ENCODE measurements at regions not wholly inside any gene's neighbourhood (a gene's known extent, or its start where the extent isn't known, plus 50 kb on each side); places are given as distances from the start of the nearest gene placed in this dataset.

DNA sequence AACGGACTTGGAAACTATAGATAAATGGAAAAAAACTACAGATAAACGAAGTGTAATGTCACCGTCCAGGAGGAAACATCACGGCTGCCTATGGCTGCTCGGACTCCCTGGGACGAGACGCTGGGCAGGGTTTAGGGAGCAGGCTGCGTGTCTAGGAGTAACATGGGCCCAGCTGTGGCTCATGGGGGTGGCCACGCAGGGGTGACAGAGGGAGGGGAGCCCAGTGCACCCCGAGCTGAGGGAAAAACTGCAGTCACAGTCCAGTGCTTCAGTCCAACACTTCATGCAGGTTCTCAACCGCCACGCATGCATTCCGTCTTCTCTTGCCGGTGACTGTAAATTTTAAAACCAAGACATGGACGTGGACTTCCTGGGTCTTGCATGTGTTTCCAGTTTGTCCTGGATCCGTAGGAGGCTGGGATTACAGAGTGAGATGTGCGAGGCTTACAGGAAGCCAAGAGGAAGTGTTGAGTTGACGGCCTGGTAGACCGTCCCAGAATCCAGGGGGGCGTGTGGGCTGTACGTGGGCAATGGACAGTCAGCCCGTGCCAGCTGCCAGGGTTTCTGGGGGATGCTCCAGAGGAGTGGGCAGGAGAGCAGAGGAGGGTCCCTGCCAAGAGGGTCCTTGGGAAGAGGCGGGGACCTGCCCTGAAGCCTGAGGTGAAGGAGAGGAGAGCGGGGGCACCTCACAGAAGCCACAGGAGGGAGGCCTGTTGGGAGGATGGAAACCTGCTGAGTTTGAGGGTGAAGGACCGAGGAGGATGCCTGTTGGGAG is 691.4 kb downstream of the BRD1 start:
- Mint-ChIP-seq H3K4me3 (no peak overlapping the region), H3K27ac (no peak overlapping the region), H3K9me3 (no peaks in the 10 kb centered on the region), H3K4me1 (no peaks in the 10 kb centered on the region), H3K27me3 (peaks cover 71% of the 10 kb centered on the region)
- no peak for ATAC-seq
- no peak for DNase-seq

DNA sequence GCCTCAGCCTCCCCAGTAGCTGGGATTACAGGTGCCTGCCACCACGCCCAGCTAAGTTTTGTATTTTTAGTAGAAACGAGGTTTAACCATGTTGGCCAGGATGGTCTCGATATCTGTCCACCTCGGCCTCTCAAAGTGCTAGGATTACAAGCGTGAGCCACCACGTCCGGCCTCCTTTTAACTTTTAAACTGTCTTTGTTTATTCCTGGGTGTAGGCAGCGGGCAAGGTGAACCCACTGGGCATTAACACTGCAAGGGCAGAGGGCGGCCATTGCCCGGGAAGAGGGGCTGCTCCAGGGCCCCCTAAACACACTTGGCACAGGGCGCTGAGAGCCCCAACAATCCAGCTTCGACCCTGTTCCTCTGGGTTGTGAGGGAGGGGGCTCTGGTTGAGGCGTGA is 693.6 kb downstream of the BRD1 start:
- ATAC-seq (no peak), DNase-seq (no peak)
- no peaks in the 10 kb centered on the region for H3K4me1 Mint-ChIP-seq
- H3K4me3 Mint-ChIP-seq: no peak overlapping the region
- H3K27me3 Mint-ChIP-seq: peaks cover 66% of the 10 kb centered on the region
- H3K9me3 Mint-ChIP-seq: no peaks in the 10 kb centered on the region
- no peak overlapping the region for H3K27ac Mint-ChIP-seq

DNA sequence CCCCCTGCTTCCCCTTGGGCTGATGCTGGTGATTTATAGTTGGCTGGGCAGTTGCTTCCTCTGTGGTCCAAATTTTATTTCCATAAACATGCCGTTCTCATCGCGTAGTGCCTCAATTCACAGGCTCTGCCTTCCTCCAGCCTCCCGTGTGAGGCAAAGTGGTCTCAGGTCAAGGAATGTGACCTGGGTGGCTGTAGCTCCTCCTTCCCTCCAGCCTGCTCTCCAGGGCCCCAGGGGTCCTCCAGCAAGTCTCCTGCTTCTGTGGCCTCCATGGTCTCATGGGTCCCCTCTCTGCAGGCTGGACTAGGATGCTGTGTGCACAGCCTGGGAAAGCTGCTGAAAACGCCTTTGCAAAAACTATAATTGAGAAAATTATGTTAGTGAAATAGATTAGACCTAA is 694.1 kb downstream of the BRD1 start:
- no peak overlapping the region for H3K4me3 Mint-ChIP-seq
- no peaks in the 10 kb centered on the region for H3K9me3 Mint-ChIP-seq
- DNase-seq (no peak), ATAC-seq (no peak)
- H3K4me1 Mint-ChIP-seq: no peaks in the 10 kb centered on the region
- H3K27ac Mint-ChIP-seq: no peak overlapping the region
- peaks cover 60% of the 10 kb centered on the region for H3K27me3 Mint-ChIP-seq

DNA sequence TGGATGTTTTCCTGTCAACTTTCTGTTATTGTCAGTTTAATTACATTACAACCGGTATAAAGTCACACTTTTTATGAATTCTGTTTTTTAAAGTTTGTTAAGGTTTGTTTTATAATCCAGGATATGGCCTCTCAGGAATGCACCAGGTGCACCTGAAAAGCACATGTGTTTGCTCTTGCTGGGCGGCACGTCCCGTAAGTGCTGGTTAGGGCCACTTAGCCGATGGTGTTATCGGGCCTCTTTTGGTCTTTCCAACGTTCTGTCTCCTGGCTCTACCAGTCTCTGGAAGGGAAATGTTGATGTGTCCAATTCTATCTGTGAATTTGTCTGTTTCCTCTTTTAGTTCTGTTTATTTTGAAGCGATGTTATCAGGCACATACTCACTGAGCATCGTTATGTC is 695.7 kb downstream of the BRD1 start:
- no peaks in the 10 kb centered on the region for H3K9me3 Mint-ChIP-seq
- H3K4me1 Mint-ChIP-seq: no peaks in the 10 kb centered on the region
- no peak for DNase-seq
- ATAC-seq: no peak
- H3K4me3 Mint-ChIP-seq: no peak overlapping the region
- peaks cover 51% of the 10 kb centered on the region for H3K27me3 Mint-ChIP-seq
- H3K27ac Mint-ChIP-seq: no peak overlapping the region

DNA sequence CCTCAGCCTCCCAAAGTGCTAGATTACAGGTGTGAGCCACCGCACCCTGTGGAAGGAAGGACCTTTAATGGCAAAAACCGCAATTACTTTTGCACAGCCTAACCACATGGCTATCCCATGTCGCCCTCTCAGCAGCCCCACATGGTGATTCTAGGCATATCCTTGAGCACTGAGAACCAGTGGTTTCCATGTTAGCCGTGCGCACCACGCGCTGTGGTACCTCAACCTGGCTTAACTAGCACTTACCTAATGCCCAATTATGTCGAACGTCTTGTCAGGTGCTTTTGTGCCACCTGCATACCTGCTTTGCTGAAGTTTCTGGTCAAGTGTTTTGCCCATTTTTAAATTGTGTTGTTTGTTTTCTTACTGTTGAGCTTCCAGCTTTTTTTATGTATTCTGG is 697.9 kb downstream of the BRD1 start:
- DNase-seq: no peak
- no peak for ATAC-seq
- no peaks in the 10 kb centered on the region for H3K9me3 Mint-ChIP-seq

DNA sequence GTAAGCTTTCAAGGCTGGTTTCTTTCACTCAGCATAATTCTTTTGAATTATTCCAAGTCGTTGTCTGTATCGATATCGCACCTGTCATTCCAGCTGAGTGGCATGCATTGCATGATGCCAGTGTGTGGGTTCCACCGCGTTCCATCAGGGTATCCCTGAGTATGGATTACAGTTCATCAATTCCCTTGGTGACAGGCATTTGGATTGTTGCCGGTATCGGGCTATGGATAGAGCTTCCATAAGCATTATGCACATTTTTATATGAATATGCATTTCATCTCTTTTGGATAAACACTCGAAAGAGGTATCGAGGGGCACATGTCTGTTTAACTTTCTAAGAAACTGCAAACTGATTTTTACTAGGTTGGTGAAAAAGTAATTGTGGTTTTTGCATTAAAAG is 698.8 kb downstream of the BRD1 start:
- Mint-ChIP-seq H3K4me1 (no peaks in the 10 kb centered on the region), H3K27me3 (peaks cover 39% of the 10 kb centered on the region), H3K9me3 (peaks cover under 1 to 1% of the 10 kb centered on the region in 2 donors), H3K4me3 (no peak overlapping the region), H3K27ac (no peak overlapping the region)
- ATAC-seq (no peak), DNase-seq (no peak)

More for the DNA sequence above, 697.9 kb downstream of the BRD1 start:
- Mint-ChIP-seq H3K4me3 (no peak overlapping the region), H3K27me3 (peaks cover 37% of the 10 kb centered on the region), H3K4me1 (no peaks in the 10 kb centered on the region), H3K27ac (no peak overlapping the region)

DNA sequence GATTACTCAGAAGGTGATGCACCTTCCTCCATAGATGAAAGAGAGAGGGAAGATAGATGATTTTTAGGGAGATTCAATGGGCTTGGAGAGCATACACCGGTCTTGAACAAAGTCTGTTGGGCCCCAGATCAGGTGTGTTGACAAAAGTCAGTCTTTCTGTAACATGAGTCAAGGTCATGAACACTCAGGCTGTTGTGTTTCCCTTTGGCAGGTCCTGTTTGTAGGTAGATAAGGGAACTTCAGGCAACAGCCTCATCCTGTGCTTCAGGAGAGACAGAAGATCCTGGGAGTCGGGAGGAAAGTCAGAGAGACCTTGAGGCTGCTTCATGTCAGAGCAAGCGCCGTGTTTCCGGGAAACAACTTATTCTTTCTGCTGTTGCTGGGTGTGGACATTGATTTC is 703.1 kb downstream of the BRD1 start:
- Mint-ChIP-seq H3K4me3 (no peak overlapping the region), H3K27me3 (peaks cover 17% of the 10 kb centered on the region), H3K9me3 (peaks cover 9 to 16% of the 10 kb centered on the region in 2 donors), H3K27ac (no peak overlapping the region), H3K4me1 (no peaks in the 10 kb centered on the region)
- no peak for DNase-seq
- ATAC-seq: no peak

DNA sequence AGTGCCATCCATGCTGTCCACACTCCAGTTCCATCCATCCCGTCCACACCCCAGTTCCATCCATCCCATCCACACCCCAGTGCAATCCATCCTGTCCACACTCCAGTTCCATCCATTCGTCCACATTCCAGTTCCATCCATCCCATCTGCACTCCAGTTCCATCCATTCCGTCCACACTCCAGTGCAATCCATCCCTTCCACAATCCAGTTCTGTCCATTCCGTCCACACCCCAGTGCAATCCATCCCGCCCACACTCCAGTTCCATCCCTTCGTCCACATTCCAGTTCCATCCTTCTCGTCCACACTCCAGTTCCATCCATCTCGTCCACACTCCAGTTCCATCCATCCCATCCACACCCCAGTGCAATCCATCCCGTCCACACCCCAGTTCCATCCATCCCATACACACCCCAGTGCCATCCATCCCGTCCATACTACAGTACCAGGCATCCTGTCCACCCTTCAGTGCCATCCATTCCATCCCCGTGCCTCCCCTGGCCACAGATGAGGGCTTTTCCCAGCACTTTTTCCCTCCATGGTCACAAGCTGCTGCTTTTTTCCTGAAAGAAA is 704.0 kb downstream of the BRD1 start:
- H3K9me3 Mint-ChIP-seq: peaks cover 9 to 16% of the 10 kb centered on the region in 2 donors
- DNase-seq (no peak), ATAC-seq (no peak)
- H3K4me1 Mint-ChIP-seq: no peaks in the 10 kb centered on the region
- H3K27ac Mint-ChIP-seq: peak overlapping the region in 1 of 2 donors; percentile 52
- peaks cover 17% of the 10 kb centered on the region for H3K27me3 Mint-ChIP-seq
- H3K4me3 Mint-ChIP-seq: no peak overlapping the region

DNA sequence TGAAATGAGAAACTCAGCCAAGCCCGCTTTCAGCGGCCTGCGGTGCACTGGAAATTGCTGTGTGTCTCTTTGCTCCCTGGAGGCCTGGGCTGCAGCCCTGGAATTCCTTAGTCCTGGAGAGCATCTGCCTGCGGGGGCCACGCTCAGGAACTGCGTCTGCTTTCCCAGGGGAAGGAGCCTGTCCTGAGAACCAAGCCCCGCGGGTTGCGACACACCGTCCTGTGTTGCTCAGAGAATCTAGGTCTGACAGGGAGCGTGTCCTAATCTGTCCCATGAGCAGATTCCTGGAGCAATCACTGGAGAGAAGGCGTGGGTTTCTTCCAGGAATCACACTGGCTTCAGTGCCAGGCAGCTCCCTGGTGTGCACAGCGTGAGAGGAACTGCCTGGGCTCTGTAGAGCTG is 708.1 kb downstream of the BRD1 start:
- H3K4me1 Mint-ChIP-seq: no peaks in the 10 kb centered on the region
- peaks cover 15% of the 10 kb centered on the region for H3K27me3 Mint-ChIP-seq
- no peak for ATAC-seq
- H3K27ac Mint-ChIP-seq: no peak overlapping the region
- DNase-seq: no peak
- peaks cover 9 to 16% of the 10 kb centered on the region in 2 donors for H3K9me3 Mint-ChIP-seq
- no peak overlapping the region for H3K4me3 Mint-ChIP-seq

DNA sequence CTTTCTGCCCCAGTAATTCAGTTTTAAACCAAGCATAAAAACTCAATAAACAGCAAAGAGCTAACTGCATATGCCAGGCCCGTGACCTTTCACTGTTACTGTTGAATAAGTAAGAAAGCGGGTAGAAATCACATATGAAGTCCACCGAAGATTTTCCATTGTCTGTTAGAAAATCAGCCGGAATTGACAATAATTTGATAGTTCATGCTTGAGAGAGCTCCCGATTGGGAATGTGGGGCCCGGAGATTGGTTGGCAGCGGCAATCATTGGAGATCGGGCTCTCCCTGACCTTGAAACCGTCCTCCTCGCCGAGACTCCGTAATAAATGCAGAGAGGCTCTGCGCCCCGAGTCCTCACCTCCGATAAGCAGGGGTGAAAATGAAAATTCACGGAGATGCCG is 709.6 kb downstream of the BRD1 start:
- H3K27me3 Mint-ChIP-seq: no peaks in the 10 kb centered on the region
- DNase-seq (no peak), ATAC-seq (no peak)
- no peak overlapping the region for H3K27ac Mint-ChIP-seq
- no peaks in the 10 kb centered on the region for H3K4me1 Mint-ChIP-seq
- H3K9me3 Mint-ChIP-seq: peaks cover 4 to 7% of the 10 kb centered on the region in 2 donors
- no peak overlapping the region for H3K4me3 Mint-ChIP-seq

DNA sequence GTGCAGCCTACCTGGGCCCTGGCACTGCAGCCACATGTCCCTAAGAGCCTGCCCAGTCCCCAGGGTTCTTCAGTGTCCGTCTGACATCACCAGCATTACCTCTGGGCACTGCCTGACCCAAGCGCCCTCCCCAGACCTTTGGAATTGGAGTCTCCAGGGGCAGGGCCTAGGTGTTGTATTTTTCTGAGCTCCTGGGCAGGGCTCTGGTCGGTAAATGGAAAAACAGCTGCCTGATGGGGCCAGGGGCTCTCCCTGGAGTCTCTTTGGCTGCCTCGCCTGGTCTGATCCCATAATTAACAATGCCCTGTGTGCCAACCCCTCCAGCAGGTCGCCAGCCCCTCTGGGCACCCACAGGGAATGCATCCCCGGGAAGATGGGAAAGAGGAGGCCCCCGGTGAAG is 710.2 kb downstream of the BRD1 start:
- no peaks in the 10 kb centered on the region for H3K27me3 Mint-ChIP-seq
- no peaks in the 10 kb centered on the region for H3K4me1 Mint-ChIP-seq
- H3K27ac Mint-ChIP-seq: no peak overlapping the region
- no peak overlapping the region for H3K4me3 Mint-ChIP-seq
- ATAC-seq: no peak
- DNase-seq: no peak
- H3K9me3 Mint-ChIP-seq: peaks cover 4 to 5% of the 10 kb centered on the region in 2 donors

DNA sequence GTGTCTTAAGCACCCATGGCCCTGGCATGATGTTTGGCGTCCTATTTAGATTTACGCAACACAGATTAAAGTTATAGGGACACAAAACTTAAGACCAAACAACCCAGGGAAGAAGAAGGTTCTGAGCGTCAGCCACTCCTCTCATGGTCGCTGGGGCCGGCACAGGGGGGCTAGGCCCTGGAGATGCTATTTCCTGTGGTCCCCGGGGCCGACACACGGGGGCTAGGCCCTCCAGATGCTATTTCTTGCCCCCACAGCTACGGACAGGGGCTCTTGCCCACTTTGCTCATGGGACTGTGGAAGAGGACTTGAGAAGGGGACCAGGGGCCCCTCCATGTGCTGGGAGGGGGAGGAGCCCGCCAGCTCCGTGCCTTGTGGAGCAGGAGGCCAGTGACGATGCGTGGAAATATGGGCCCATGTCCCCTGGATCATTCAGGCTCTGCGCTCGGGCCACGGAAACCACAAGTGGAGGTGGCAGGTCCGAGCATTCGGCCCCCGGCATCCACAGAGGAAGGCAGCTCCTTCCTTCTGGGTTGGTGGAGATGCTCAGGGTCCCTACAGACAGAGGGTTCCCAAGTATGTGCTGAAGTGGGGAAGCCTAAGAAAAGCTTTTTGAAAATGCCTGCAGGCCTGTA is 711.1 kb downstream of the BRD1 start:
- no peaks in the 10 kb centered on the region for H3K27me3 Mint-ChIP-seq
- no peak for ATAC-seq
- no peak overlapping the region for H3K4me3 Mint-ChIP-seq
- no peak for DNase-seq
- H3K9me3 Mint-ChIP-seq: no peaks in the 10 kb centered on the region
- H3K27ac Mint-ChIP-seq: peak overlapping the region in 1 of 2 donors; percentile 42
- H3K4me1 Mint-ChIP-seq: no peaks in the 10 kb centered on the region

DNA sequence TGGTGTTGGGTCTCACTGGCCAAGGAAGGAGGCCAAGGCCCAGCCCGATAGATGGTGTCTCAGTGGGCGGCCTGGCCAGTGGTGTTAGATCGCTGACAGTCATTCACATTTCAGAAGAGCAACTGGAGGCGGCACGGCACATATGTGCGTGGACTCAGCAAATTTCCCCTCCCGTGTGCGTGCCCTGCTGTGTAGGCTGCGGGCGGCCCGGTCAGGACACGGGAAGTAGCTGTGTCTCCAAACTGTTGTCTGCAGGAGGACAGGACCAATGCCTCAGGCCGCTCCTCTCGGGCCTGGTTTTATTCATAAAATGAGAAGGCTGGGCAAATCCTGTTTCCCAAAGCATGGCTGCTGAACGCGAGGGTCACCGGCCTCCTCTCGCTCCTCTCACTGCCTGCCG is 711.7 kb downstream of the BRD1 start:
- Mint-ChIP-seq H3K9me3 (no peaks in the 10 kb centered on the region), H3K4me3 (no peak overlapping the region), H3K27me3 (no peaks in the 10 kb centered on the region), H3K4me1 (no peaks in the 10 kb centered on the region), H3K27ac (no peak overlapping the region)
- DNase-seq (no peak), ATAC-seq (no peak)

DNA sequence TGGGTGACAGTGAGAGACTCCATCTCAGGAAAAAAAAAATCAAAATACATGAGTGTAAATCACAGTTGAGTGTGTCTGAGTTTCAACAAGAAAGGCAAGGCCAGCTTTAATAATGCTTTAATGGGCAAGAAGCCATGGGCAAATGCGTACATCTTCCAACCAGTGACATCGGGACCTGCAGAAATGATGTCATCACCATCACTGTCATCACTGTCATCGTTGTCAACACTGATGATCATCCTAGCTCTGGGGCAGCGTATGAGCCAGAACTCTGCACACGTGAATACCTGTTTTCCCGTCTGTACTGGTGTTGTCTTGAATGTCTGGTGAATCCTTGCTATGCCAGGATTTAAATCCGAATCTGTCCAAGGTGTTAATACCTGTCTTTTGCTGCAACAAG is 712.5 kb downstream of the BRD1 start:
- Mint-ChIP-seq H3K4me3 (no peak overlapping the region), H3K27me3 (no peaks in the 10 kb centered on the region), H3K4me1 (no peaks in the 10 kb centered on the region), H3K27ac (no peak overlapping the region), H3K9me3 (no peaks in the 10 kb centered on the region)
- ATAC-seq: no peak
- DNase-seq: no peak

DNA sequence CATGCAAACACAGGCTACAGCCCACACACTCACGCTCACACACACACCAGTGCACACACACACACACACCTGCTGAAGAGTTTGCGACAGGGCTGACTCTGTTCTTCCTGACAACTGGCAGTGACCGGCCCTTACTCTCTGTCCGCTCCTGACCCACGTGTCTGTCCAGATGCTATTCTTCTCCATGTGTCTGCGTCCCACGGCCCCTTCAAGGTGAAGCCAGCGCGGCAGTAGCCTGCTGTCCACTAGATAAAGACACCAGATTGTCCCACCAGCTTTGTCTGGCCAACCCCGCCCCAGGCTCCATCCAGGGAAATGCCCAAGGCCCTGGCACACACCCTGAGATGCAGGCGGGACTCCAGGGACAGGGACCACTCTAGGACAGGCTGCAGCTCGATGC is 713.9 kb downstream of the BRD1 start:
- no peak for ATAC-seq
- H3K4me1 Mint-ChIP-seq: no peaks in the 10 kb centered on the region
- peaks cover 1% of the 10 kb centered on the region for H3K27me3 Mint-ChIP-seq
- H3K27ac Mint-ChIP-seq: no peak overlapping the region
- H3K4me3 Mint-ChIP-seq: no peak overlapping the region
- no peaks in the 10 kb centered on the region for H3K9me3 Mint-ChIP-seq
- no peak for DNase-seq

Measured in stimulated activated naive CD8-positive, alpha-beta T cell treated with anti-CD3 and anti-CD28 coated beads, Interleukin-15, amount 100 ng/mL, for 72 hours (primary cell).